DMS153 treated with DMSO at 0.1 percent for 48 hours (cell line): ENCODE measurements at regions not wholly inside any gene's neighbourhood (a gene's known extent, or its start where the extent isn't known, plus 50 kb on each side); places are given as distances from the start of the nearest gene placed in this dataset.
"Not testable (repeated sequence)": the region's sequence is repeated elsewhere in the genome, so short reads cannot be mapped to it uniquely, and the experiment has no call there.

Experiments used
- DNase-seq: peaks from one replicate; lab custom pipeline; 2025; ENCODE audit not compliant: unreplicated experiment; lab: John Stamatoyannopoulos, UW

- no peak for DNase-seq
Observed at GRCh38 chr9:90979639-90980038, 178.0 kb downstream of the SYK start.

GRCh38 chr9:90981726-90982125, 180.1 kb downstream of the SYK start:
- no peak for DNase-seq

GRCh38 chr9:90983394-90983793, 181.8 kb downstream of the SYK start:
- no peak for DNase-seq

GRCh38 chr9:90985631-90986030, 184.0 kb downstream of the SYK start:
- no peak for DNase-seq

- no peak for DNase-seq
Observed at GRCh38 chr9:90986161-90986560, 184.5 kb downstream of the SYK start.

GRCh38 chr9:90987566-90987965, 185.9 kb downstream of the SYK start:
- no peak for DNase-seq

- no peak for DNase-seq
Observed at GRCh38 chr9:90988318-90988717, 186.7 kb downstream of the SYK start.

- no peak for DNase-seq
Observed at GRCh38 chr9:90991953-90992352, 190.3 kb downstream of the SYK start.

GRCh38 chr9:90995516-90995915, 193.9 kb downstream of the SYK start:
- DNase-seq: no peak

GRCh38 chr9:90996154-90997065, 194.8 kb downstream of the SYK start:
- no peak for DNase-seq

- DNase-seq: peak; percentile 77
Observed at GRCh38 chr9:90998573-90998972, 197.0 kb downstream of the SYK start.

- DNase-seq: peak; percentile 16
Observed at GRCh38 chr9:90999425-91000397, 198.1 kb downstream of the SYK start.

- DNase-seq: peak; percentile 96
Observed at GRCh38 chr9:91001146-91001611, 199.6 kb downstream of the SYK start.

GRCh38 chr9:91004484-91004883, 202.9 kb downstream of the SYK start:
- no peak for DNase-seq

- DNase-seq: no peak
Observed at GRCh38 chr9:91004992-91005391, 203.4 kb downstream of the SYK start.

GRCh38 chr9:91006046-91006445, 204.4 kb downstream of the SYK start:
- no peak for DNase-seq

- DNase-seq: no peak
Observed at GRCh38 chr9:91008568-91008967, 206.9 kb downstream of the SYK start.

GRCh38 chr9:91011891-91012290, 210.3 kb downstream of the SYK start:
- DNase-seq: no peak

- DNase-seq: no peak
Observed at GRCh38 chr9:91012933-91013841, 211.6 kb downstream of the SYK start.

- no peak for DNase-seq
Observed at GRCh38 chr9:91017245-91017644, 215.6 kb downstream of the SYK start.

- not testable (repeated sequence) for DNase-seq
Observed at GRCh38 chr9:91019871-91020270, 218.3 kb downstream of the SYK start.
